D341Med (cell line): ENCODE measurements at regions not wholly inside any gene's neighbourhood (a gene's known extent, or its start where the extent isn't known, plus 50 kb on each side); places are given as distances from the start of the nearest gene placed in this dataset.
"Not testable (repeated sequence)": the region's sequence is repeated elsewhere in the genome, so short reads cannot be mapped to it uniquely, and the experiment has no call there.

Experiments used
- DNase-seq: peaks from one replicate; pipeline ENCODE4 v3.0.0; 2012; ENCODE audit warnings: low spot score

- no peak for DNase-seq
Measured at GRCh38 chr3:166663194-166663593, 716.9 kb downstream of the ZBBX start.

GRCh38 chr3:166661621-166662020 lies 718.5 kb downstream of the ZBBX start:
- DNase-seq: no peak

GRCh38 chr3:166660962-166661361 lies 719.1 kb downstream of the ZBBX start:
- DNase-seq: no peak

- no peak for DNase-seq
Measured at GRCh38 chr3:166637984-166638530, 742.0 kb downstream of the ZBBX start.

- no peak for DNase-seq
Measured at GRCh38 chr3:166634091-166634746, 745.9 kb downstream of the ZBBX start.

- no peak for DNase-seq
Measured at GRCh38 chr3:166630190-166630589, 749.9 kb downstream of the ZBBX start.

GRCh38 chr3:166613365-166613764 lies 766.7 kb downstream of the ZBBX start:
- DNase-seq: no peak

- not testable (repeated sequence) for DNase-seq
Measured at GRCh38 chr3:166612761-166613160, 767.3 kb downstream of the ZBBX start.

- no peak for DNase-seq
Measured at GRCh38 chr3:166607933-166608521, 770.8 kb upstream of the BCHE start.

GRCh38 chr3:166606988-166607387 lies 769.8 kb upstream of the BCHE start:
- no peak for DNase-seq

- DNase-seq: no peak
Measured at GRCh38 chr3:166593776-166594175, 756.6 kb upstream of the BCHE start.

GRCh38 chr3:166582236-166582635 lies 745.0 kb upstream of the BCHE start:
- DNase-seq: no peak

- no peak for DNase-seq
Measured at GRCh38 chr3:166580561-166580960, 743.3 kb upstream of the BCHE start.

- DNase-seq: no peak
Measured at GRCh38 chr3:166575161-166575560, 737.9 kb upstream of the BCHE start.

- not testable (repeated sequence) for DNase-seq
Measured at GRCh38 chr3:166571686-166572085, 734.5 kb upstream of the BCHE start.

- DNase-seq: no peak
Measured at GRCh38 chr3:166570102-166570501, 732.9 kb upstream of the BCHE start.

- no peak for DNase-seq
Measured at GRCh38 chr3:166569589-166569988, 732.4 kb upstream of the BCHE start.

GRCh38 chr3:166560253-166560652 lies 723.0 kb upstream of the BCHE start:
- no peak for DNase-seq

GRCh38 chr3:166556955-166557354 lies 719.7 kb upstream of the BCHE start:
- no peak for DNase-seq

GRCh38 chr3:166554023-166554422 lies 716.8 kb upstream of the BCHE start:
- DNase-seq: no peak

- DNase-seq: no peak
Measured at GRCh38 chr3:166533740-166534139, 696.5 kb upstream of the BCHE start.

GRCh38 chr3:166531730-166532129 lies 694.5 kb upstream of the BCHE start:
- DNase-seq: no peak

GRCh38 chr3:166527325-166527724 lies 690.1 kb upstream of the BCHE start:
- no peak for DNase-seq

GRCh38 chr3:166526881-166527280 lies 689.7 kb upstream of the BCHE start:
- DNase-seq: no peak
